ENCODE measurements at regions not wholly inside any gene's neighbourhood (a gene's known extent, or its start where the extent isn't known, plus 50 kb on each side); places are given as distances from the start of the nearest gene placed in this dataset.

- Histone ChIP-seq H3K4me3 (ENCODE audit: low read length in 3 of 3) (no peak overlapping the region), H3K36me3 (ENCODE audit: control insufficient read depth in 2 of 3, insufficient read depth in 3 of 3, low read length in 3 of 3) (no peaks in the 10 kb centered on the region), H3K4me1 (ENCODE audit: control insufficient read depth in 2 of 3, insufficient read depth in 2 of 3, low read depth in 1 of 3, low read length in 3 of 3) (no peaks in the 10 kb centered on the region), H3K27me3 (ENCODE audit: control insufficient read depth, insufficient read depth, low read length) (no peaks in the 10 kb centered on the region), H3K27ac (ENCODE audit: low read depth in 2 of 2, low read length in 2 of 2) (no peak overlapping the region), H3K9ac (ENCODE audit: low read length in 3 of 3) (no peak overlapping the region), H3K9me3 (ENCODE audit: control insufficient read depth in 2 of 3, insufficient read depth in 1 of 3, low read length in 3 of 3) (no peaks in the 10 kb centered on the region)
- FAIRE-seq (no peak), DNase-seq (no peak)
- intact Hi-C loops (cut with DNase I), result no loop called here
- no peak for TF ChIP-seq CTCF (IDR thresholded peaks at IDR 0.05; ENCODE audit: borderline replicate concordance, extremely low read depth, insufficient read depth)
These were observed 245.4 kb downstream of the RAD51AP2 start for GRCh38 chr2:17272652-17273525.

GRCh38 chr2:17272170-17272569, 246.1 kb downstream of the RAD51AP2 start:
- FAIRE-seq, result no peak

GRCh38 chr2:17271416-17271815, 246.8 kb downstream of the RAD51AP2 start:
- intact Hi-C loops (cut with DNase I), result no loop called here
- Histone ChIP-seq H3K9me3 (ENCODE audit: control insufficient read depth in 2 of 3, insufficient read depth in 1 of 3, low read length in 3 of 3) (no peaks in the 10 kb centered on the region), H3K27me3 (ENCODE audit: control insufficient read depth, insufficient read depth, low read length) (no peaks in the 10 kb centered on the region), H3K36me3 (ENCODE audit: control insufficient read depth in 2 of 3, insufficient read depth in 3 of 3, low read length in 3 of 3) (no peaks in the 10 kb centered on the region), H3K27ac (ENCODE audit: low read depth in 2 of 2, low read length in 2 of 2) (no peak overlapping the region), H3K4me1 (ENCODE audit: control insufficient read depth in 2 of 3, insufficient read depth in 2 of 3, low read depth in 1 of 3, low read length in 3 of 3) (no peaks in the 10 kb centered on the region), H3K9ac (ENCODE audit: low read length in 3 of 3) (no peak overlapping the region), H3K4me3 (ENCODE audit: low read length in 3 of 3) (no peak overlapping the region)
- FAIRE-seq (no peak), DNase-seq (no peak)
- no peak for TF ChIP-seq CTCF (IDR thresholded peaks at IDR 0.05; ENCODE audit: borderline replicate concordance, extremely low read depth, insufficient read depth)

More at GRCh38 chr2:17272170-17272569, 246.1 kb downstream of the RAD51AP2 start:
- peak in 1 of 5 donors; percentile 1 for DNase-seq
- H3K9ac ChIP-seq (ENCODE audit: low read length in 3 of 3), result no peak overlapping the region
- H3K27me3 ChIP-seq (ENCODE audit: control insufficient read depth, insufficient read depth, low read length), result no peaks in the 10 kb centered on the region
- TF ChIP-seq CTCF (IDR thresholded peaks at IDR 0.05; ENCODE audit: borderline replicate concordance, extremely low read depth, insufficient read depth), result no peak
- H3K27ac ChIP-seq (ENCODE audit: low read depth in 2 of 2, low read length in 2 of 2), result no peak overlapping the region
- intact Hi-C loops (cut with DNase I), result no loop called here
- H3K4me1 ChIP-seq (ENCODE audit: control insufficient read depth in 2 of 3, insufficient read depth in 2 of 3, low read depth in 1 of 3, low read length in 3 of 3), result no peaks in the 10 kb centered on the region
- H3K4me3 ChIP-seq (ENCODE audit: low read length in 3 of 3), result no peak overlapping the region
- no peaks in the 10 kb centered on the region for H3K9me3 ChIP-seq (ENCODE audit: control insufficient read depth in 2 of 3, insufficient read depth in 1 of 3, low read length in 3 of 3)
- H3K36me3 ChIP-seq (ENCODE audit: control insufficient read depth in 2 of 3, insufficient read depth in 3 of 3, low read length in 3 of 3), result no peaks in the 10 kb centered on the region
